ENCODE measurements at regions not wholly inside any gene's neighbourhood (a gene's known extent, or its start where the extent isn't known, plus 50 kb on each side); places are given as distances from the start of the nearest gene placed in this dataset.

DNA sequence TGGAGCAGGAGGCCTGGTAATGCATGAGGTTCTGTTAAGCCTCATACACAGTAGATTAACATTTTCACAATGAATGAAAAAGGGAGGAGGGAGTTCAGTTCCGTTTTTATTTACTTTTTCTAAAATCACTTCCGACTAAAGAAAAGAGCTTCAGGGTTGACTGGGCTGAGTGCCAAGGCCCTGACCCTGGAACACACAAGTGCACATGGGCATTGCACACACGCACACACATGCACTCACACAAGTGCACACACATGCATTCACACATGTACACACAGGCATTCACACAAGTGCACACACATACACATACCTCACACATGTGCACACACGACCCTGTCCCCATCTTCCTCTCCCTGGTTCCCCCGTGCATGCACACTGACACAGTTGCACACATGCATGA, 303.3 kb downstream of the BRD1 start:
- ChIA-PET CTCF (no interaction called here), POLR2A (ENCODE audit: unreplicated experiment) (no interaction called here)
- peaks cover 52% of the 10 kb centered on the region for H3K27me3 ChIP-seq (ENCODE audit: low read length)

DNA sequence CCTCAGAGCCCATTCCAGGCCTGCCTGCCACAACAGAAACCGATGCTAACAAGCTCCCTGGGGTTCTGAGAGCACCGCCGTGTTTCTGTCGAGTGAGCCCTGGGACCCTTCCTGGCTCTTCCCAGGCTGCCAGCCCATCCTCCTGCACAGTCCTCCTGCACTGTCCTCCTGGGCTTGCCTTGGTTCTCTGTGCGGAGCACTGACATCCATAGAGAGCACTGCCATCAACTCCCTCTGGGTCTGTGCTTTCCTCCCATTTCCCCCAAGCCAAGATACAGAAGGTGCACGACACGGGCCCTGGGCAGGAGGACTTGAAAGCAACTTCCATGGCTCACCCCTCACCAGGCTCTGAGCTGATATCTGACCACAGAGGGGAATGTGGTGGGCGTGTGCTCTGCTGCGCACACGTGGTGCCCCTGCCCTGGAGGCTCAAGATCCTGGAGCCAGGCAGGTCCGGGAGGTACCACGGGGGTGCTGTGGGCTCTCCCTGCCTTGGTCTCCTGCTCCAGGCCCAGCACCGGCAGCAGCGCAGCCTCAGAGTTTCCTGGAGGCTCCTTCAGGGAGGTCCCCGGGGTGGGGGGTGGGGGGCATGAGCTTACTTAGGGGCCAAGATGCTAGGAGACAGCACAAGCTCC, 304.2 kb downstream of the BRD1 start:
- Histone ChIP-seq H2AFZ (ENCODE audit: low read length) (no peak overlapping the region), H3K9ac (ENCODE audit: low read length) (no peak overlapping the region), H3K27ac (ENCODE audit: low read length) (no peak overlapping the region), H4K20me1 (ENCODE audit: low read length) (no peaks in the 10 kb centered on the region), H3K9me3 (ENCODE audit: low read length) (no peaks in the 10 kb centered on the region), H3K9me2 (replicated peaks; ENCODE audit: low read length) (no peaks in the 10 kb centered on the region), H3F3A (ENCODE audit: low read length, unreplicated experiment) (no peaks in the 10 kb centered on the region), H3K27me3 (ENCODE audit: low read length) (peaks cover 61% of the 10 kb centered on the region), H3K4me1 (ENCODE audit: insufficient read depth, low read length) (no peaks in the 10 kb centered on the region), H3K4me3 (ENCODE audit: low read length) (no peak overlapping the region), H3K4me2 (ENCODE audit: low read length) (no peak overlapping the region), H3K36me3 (ENCODE audit: low read depth, low read length) (no peaks in the 10 kb centered on the region), H3K79me2 (ENCODE audit: low read length) (no peaks in the 10 kb centered on the region)
- BruUV-seq (replicated peaks), result no TSS peak
- TF ChIP-seq EZH2phosphoT487 (IDR thresholded peaks at IDR 0.05; ENCODE audit: borderline replicate concordance, low read length) (no peak), EZH2 (IDR thresholded peaks at IDR 0.05; ENCODE audit: low read length, unreplicated experiment) (no peak)
- TF ChIP-seq, protein P1, sequence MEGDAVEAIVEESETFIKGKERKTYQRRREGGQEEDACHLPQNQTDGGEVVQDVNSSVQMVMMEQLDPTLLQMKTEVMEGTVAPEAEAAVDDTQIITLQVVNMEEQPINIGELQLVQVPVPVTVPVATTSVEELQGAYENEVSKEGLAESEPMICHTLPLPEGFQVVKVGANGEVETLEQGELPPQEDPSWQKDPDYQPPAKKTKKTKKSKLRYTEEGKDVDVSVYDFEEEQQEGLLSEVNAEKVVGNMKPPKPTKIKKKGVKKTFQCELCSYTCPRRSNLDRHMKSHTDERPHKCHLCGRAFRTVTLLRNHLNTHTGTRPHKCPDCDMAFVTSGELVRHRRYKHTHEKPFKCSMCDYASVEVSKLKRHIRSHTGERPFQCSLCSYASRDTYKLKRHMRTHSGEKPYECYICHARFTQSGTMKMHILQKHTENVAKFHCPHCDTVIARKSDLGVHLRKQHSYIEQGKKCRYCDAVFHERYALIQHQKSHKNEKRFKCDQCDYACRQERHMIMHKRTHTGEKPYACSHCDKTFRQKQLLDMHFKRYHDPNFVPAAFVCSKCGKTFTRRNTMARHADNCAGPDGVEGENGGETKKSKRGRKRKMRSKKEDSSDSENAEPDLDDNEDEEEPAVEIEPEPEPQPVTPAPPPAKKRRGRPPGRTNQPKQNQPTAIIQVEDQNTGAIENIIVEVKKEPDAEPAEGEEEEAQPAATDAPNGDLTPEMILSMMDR (conservative IDR thresholded peaks at IDR 0.05; ENCODE audit: low read depth, low read length), result no peak
- ATAC-seq, result no peak
- intact Hi-C loops (cut with micrococcal nuclease), result no loop called here
- DNase-seq, result no peak
- CTCF ChIA-PET, result no interaction called here
- POLR2A ChIA-PET (ENCODE audit: unreplicated experiment), result no interaction called here

More for the DNA sequence above, 303.3 kb downstream of the BRD1 start:
- no peaks in the 10 kb centered on the region for H4K20me1 ChIP-seq (ENCODE audit: low read length)
- no peak overlapping the region for H3K9ac ChIP-seq (ENCODE audit: low read length)
- no peaks in the 10 kb centered on the region for H3K4me1 ChIP-seq (ENCODE audit: insufficient read depth, low read length)
- no peak overlapping the region for H2AFZ ChIP-seq (ENCODE audit: low read length)
- intact Hi-C loops (cut with micrococcal nuclease), result no loop called here
- no peak overlapping the region for H3K27ac ChIP-seq (ENCODE audit: low read length)
- no peaks in the 10 kb centered on the region for H3K9me2 ChIP-seq (replicated peaks; ENCODE audit: low read length)
- H3K36me3 ChIP-seq (ENCODE audit: low read depth, low read length), result no peaks in the 10 kb centered on the region
- no TSS peak for BruUV-seq (replicated peaks)
- no peak for TF ChIP-seq EZH2 (IDR thresholded peaks at IDR 0.05; ENCODE audit: low read length, unreplicated experiment)
- no peak for TF ChIP-seq EZH2phosphoT487 (IDR thresholded peaks at IDR 0.05; ENCODE audit: borderline replicate concordance, low read length)
- TF ChIP-seq, protein P1 (conservative IDR thresholded peaks at IDR 0.05; ENCODE audit: low read depth, low read length), result no peak
- H3F3A ChIP-seq (ENCODE audit: low read length, unreplicated experiment), result no peaks in the 10 kb centered on the region
- no peaks in the 10 kb centered on the region for H3K79me2 ChIP-seq (ENCODE audit: low read length)
- no peak for DNase-seq
- no peaks in the 10 kb centered on the region for H3K9me3 ChIP-seq (ENCODE audit: low read length)
- H3K4me2 ChIP-seq (ENCODE audit: low read length), result no peak overlapping the region
- no peak overlapping the region for H3K4me3 ChIP-seq (ENCODE audit: low read length)
- ATAC-seq, result no peak

DNA sequence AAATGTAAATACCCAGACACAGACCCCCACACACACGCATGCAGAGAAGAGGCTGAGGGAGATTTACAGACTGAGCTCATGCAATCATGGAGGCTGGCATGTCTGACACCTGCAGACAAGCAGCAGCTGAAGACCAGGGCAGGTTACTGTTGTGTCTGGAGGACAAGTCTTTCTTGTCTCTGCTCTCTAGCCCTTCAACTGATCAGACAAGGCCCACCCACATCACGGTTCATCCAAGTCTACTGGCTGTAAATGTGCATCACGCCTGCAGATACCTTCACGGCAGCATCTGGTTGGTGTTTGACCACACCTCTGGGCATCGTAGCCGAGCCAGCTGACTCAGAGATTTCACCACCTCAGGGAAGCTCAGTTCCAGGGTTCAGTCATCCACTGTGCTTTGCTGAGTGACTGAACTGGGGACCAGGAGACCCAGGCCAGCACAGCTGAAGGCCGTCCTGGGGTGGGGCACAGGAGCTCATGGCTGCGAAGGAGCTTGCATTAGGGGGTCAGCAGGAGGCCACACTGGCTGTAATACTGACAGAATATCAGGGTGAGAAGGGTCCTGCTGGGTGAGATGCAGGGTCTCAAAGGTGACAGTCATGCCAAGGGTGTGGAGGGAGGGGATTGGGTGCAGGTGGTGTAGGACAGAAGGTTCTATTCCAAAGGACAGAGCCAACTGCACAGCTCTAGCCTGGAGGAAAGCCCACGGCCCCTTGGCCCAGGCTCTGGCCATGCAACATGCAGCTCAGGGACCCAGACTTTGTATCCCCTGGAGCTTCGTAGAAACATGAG, 304.9 kb downstream of the BRD1 start:
- intact Hi-C loops (cut with micrococcal nuclease), result no loop called here
- H2AFZ ChIP-seq (ENCODE audit: low read length), result no peak overlapping the region
- H3K9me2 ChIP-seq (replicated peaks; ENCODE audit: low read length), result no peaks in the 10 kb centered on the region

More for the DNA sequence above, 304.9 kb downstream of the BRD1 start:
- Histone ChIP-seq H3K4me3 (ENCODE audit: low read length) (no peak overlapping the region), H3K36me3 (ENCODE audit: low read depth, low read length) (no peaks in the 10 kb centered on the region), H3K9me3 (ENCODE audit: low read length) (no peaks in the 10 kb centered on the region), H3F3A (ENCODE audit: low read length, unreplicated experiment) (no peaks in the 10 kb centered on the region), H3K4me2 (ENCODE audit: low read length) (no peak overlapping the region), H3K27ac (ENCODE audit: low read length) (no peak overlapping the region), H3K79me2 (ENCODE audit: low read length) (no peaks in the 10 kb centered on the region), H4K20me1 (ENCODE audit: low read length) (no peaks in the 10 kb centered on the region), H3K9ac (ENCODE audit: low read length) (no peak overlapping the region), H3K27me3 (ENCODE audit: low read length) (peaks cover 63% of the 10 kb centered on the region), H3K4me1 (ENCODE audit: insufficient read depth, low read length) (no peaks in the 10 kb centered on the region)
- CTCF ChIA-PET, result no interaction called here
- peak; percentile 27 for DNase-seq
- BruUV-seq (replicated peaks), result no TSS peak
- no peak for TF ChIP-seq EZH2 (IDR thresholded peaks at IDR 0.05; ENCODE audit: low read length, unreplicated experiment)
- TF ChIP-seq, protein P1 (conservative IDR thresholded peaks at IDR 0.05; ENCODE audit: low read depth, low read length), result no peak
- no peak for TF ChIP-seq EZH2phosphoT487 (IDR thresholded peaks at IDR 0.05; ENCODE audit: borderline replicate concordance, low read length)
- ATAC-seq, result no peak
- POLR2A ChIA-PET (ENCODE audit: unreplicated experiment), result no interaction called here

Data from PC-3 (cell line).